LNCAP (cell line): ENCODE measurements at regions not wholly inside any gene's neighbourhood (a gene's known extent, or its start where the extent isn't known, plus 50 kb on each side); places are given as distances from the start of the nearest gene placed in this dataset.

Experiments
- CTCF ChIP-seq: fragments of 450-650 bp; IDR thresholded peaks from 2 replicates; pipeline ENCODE4 v1.5.1; 2017; ENCODE audit warnings: mild to moderate bottlenecking

GRCh38 chr4:23697722-23698121 lies 192.1 kb downstream of the PPARGC1A start:
- TF ChIP-seq CTCF, result no peak

- no peak for TF ChIP-seq CTCF
Observed at GRCh38 chr4:23697001-23697528, 192.8 kb downstream of the PPARGC1A start.

GRCh38 chr4:23686169-23686897 lies 203.5 kb downstream of the PPARGC1A start:
- TF ChIP-seq CTCF, result no peak

DNA sequence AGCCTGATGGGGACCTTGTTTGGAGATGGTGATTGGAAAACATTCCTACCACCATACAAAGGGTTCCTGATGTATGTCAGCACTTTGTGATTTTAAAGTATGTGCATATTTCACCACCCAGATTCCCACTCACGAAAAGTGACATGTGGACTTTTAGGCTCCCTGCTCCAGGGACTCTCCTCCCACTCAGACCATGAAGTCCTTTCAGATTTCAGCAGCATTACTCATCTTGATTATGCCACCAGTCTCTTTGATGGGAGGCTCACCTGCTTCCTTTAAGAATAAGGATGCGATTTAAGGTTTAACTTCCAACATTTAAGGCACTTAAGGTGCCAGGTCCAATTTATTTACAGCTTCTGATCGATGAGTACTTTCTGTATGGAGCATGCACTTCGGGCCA lies 204.4 kb downstream of the PPARGC1A start:
- TF ChIP-seq CTCF, result no peak

DNA sequence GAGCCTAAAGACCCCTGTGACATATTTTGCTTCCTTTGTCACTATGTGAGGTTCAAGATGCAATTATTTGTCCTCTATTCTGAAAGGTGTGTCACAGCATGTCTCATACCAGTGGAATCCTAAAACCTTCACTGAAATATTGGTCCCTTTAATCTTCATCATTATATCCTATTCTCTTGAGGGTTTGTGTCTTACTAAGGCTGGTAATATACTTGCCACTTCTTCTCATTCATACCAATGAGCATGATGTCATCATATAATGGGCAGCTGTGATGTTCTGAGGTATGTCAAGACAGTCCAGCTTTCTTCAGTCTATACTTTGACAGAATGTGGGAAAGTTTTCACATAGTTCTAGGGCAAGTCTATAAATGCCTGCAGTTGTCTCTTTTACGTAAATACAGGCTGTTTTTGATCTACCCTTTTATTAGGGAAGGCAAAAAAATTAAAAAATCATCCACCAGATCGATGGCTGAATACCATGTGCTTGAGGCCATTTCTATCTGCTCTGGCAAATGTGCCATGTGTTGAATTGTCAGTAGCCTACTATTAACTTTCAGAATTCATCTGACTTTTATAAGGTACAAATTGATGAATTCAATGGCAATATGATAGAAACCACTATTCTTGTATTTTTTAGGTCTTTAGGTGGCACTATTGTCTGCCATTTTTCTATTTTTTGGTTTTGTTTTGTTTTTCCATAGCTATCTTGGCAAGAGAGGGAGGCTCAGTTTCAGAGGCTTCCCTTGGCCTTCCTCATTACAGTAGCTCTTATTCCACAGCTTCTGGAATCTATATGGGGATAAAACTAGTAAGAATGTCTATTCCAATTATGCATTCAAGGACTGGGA lies 209.0 kb downstream of the PPARGC1A start:
- TF ChIP-seq CTCF, result no peak

- no peak for TF ChIP-seq CTCF
Observed at GRCh38 chr4:23674694-23675093, 215.2 kb downstream of the PPARGC1A start.

DNA sequence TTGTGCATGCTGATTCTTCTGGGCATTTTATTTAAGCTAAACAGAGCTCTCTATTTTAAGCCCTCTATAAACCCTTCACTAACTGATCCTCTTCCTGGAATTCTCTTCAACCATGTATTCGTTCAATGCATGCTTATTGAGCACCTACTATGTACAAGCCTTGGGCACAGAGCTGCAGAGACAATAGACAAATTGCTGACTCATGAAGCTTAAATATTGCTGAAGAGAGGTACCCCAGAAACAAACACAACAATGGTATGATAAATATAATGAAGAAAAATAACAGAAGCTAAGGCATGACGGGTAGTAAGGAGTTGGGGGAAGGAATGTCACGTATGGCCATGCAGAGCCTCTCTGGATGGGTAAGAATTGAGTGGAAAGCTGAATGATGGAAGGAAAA lies 222.2 kb downstream of the PPARGC1A start:
- no peak for TF ChIP-seq CTCF
